ENCODE measurements at regions not wholly inside any gene's neighbourhood (a gene's known extent, or its start where the extent isn't known, plus 50 kb on each side); places are given as distances from the start of the nearest gene placed in this dataset.

DNA sequence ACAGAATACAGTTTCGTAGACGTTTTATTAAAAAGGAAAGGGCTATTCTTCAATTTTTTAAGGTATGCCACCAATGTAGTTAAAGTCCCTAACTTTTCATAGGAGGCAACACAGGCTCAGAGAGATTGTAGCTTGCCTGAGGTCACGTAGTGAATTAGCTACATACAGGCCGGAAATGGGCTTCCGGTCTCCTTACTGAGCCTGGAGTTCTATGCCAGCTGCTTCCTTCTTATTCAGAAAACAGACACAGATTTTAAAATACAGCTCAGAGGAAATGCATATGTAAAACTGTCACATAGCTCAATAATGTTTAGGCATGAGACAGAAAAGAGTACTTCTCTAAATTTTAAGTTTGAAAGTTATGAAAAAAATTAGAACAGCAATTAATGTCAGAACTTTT lies 85.4 kb upstream of the TUBA3C start:
- WGBS, 4 donors, result 62 to 70% (median 66%) methylated on average over 5 of the region's 5 CpGs
- no peaks in the 10 kb centered on the region for H3K4me1 ChIP-seq
- H3K9me3 ChIP-seq, result no peaks in the 10 kb centered on the region
- H3K27ac ChIP-seq, result no peak overlapping the region
- TF ChIP-seq, protein P1, sequence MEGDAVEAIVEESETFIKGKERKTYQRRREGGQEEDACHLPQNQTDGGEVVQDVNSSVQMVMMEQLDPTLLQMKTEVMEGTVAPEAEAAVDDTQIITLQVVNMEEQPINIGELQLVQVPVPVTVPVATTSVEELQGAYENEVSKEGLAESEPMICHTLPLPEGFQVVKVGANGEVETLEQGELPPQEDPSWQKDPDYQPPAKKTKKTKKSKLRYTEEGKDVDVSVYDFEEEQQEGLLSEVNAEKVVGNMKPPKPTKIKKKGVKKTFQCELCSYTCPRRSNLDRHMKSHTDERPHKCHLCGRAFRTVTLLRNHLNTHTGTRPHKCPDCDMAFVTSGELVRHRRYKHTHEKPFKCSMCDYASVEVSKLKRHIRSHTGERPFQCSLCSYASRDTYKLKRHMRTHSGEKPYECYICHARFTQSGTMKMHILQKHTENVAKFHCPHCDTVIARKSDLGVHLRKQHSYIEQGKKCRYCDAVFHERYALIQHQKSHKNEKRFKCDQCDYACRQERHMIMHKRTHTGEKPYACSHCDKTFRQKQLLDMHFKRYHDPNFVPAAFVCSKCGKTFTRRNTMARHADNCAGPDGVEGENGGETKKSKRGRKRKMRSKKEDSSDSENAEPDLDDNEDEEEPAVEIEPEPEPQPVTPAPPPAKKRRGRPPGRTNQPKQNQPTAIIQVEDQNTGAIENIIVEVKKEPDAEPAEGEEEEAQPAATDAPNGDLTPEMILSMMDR (IDR thresholded peaks at IDR 0.05), result no peak
- TF ChIP-seq POLR2A (IDR thresholded peaks at IDR 0.05), result no peak
- H3K36me3 ChIP-seq, result no peaks in the 10 kb centered on the region
- ATAC-seq (no peak), DNase-seq (no peak)
- peaks cover 0 to 11% (median 0%) of the 10 kb centered on the region in 9 donors for H3K27me3 ChIP-seq
- no peak overlapping the region for H3K4me3 ChIP-seq
- intact Hi-C loops (cut with DNase I), result no loop called here

DNA sequence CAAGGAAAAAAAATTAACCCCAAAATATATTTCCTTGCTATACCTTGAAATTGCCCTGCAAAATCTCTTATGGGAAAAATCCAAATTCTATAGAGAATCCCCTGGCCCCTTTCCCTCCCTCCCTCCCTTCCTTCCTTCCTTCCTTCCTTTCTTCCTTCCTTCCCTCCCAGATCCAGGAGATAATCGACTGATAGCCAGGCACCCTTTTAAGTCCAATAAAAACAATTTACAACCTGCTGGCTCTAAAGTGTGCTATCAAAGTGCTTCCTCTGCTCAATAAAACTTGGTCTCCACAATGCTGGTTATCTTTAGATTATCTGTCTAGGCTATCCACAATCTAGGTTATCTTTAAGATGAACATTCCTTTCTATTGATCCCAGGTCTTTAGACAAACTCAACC lies 83.1 kb upstream of the TUBA3C start:
- Histone ChIP-seq H3K27ac (no peak overlapping the region), H3K4me1 (no peaks in the 10 kb centered on the region), H3K9me3 (no peaks in the 10 kb centered on the region), H3K36me3 (no peaks in the 10 kb centered on the region), H3K27me3 (peaks cover 0 to 11% (median 0%) of the 10 kb centered on the region in 9 donors), H3K4me3 (no peak overlapping the region)
- TF ChIP-seq POLR2A (IDR thresholded peaks at IDR 0.05), result no peak
- TF ChIP-seq, protein P1 (IDR thresholded peaks at IDR 0.05), result no peak
- DNase-seq, result no peak
- intact Hi-C loops (cut with DNase I), result no loop called here
- ATAC-seq, result no peak
- 13 to 48% (median 31%) methylated on average over 1 of the region's 1 CpG for WGBS, 4 donors

DNA sequence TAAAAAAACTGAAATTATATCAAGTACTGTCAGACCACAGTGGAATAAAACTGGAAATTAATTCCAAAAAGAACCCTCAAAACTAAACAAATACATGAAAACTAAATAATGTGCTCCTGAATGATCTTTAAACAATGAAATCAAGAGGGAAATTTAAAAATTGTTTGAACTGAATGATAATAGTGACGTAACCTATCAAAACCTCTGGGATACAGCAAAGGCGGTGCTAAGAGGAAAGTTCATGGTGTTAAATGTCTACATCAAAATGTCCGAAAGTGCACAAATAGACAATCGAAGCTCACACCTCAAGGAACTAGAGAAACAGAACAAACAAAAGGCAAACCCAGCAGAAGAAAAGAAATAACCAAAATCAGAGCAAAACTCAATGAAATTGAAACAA lies 70.8 kb upstream of the TUBA3C start:
- intact Hi-C loops (cut with DNase I), result no loop called here
- Histone ChIP-seq H3K4me3 (no peak overlapping the region), H3K27ac (no peak overlapping the region), H3K27me3 (no peaks in the 10 kb centered on the region), H3K36me3 (no peaks in the 10 kb centered on the region), H3K9me3 (peaks cover 0 to 17% (median 0%) of the 10 kb centered on the region in 12 donors), H3K4me1 (no peaks in the 10 kb centered on the region)
- DNase-seq (no peak), ATAC-seq (no peak)
- 65 to 71% (median 70%) methylated on average over 4 of the region's 4 CpGs for WGBS, 4 donors
- TF ChIP-seq POLR2A (IDR thresholded peaks at IDR 0.05), result no peak
- TF ChIP-seq, protein P1 (IDR thresholded peaks at IDR 0.05), result no peak

DNA sequence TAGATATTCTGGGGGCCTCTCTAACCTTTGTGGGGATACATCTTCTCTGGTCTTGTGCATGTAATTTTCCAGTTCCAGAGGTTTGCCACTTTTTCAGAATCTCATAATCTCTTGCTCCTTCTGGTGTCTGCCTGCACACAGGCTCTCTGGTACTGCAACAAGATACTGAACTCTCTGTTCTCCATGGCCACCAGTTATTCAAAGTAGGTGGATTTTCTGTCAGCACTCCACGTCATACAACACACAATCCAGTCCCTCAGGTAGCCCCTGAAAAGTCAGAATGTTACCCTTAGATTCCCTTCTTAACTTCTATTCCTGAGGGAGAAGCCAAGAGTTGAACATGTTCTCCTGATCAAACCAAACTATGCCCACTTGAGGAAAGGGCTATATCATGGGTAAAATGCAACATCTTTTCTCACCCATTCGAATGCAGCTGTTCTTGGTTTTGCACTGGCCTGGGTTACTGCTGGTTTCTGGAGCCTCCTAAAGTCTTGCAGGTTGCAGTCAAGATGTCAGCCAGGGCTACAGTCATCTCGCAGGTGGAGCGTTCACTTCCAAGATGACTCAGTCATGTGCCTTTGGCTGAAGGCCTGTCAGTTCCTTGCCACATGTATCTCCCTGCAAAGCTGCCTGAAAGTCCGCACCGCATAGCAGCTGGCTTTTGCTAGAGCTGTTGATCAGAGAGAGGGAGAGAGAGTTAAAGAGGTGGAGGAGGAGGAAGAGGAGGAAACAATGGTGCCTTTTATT lies 57.7 kb upstream of the TUBA3C start:
- Histone ChIP-seq H3K36me3 (no peaks in the 10 kb centered on the region), H3K27me3 (no peaks in the 10 kb centered on the region), H3K4me1 (no peaks in the 10 kb centered on the region), H3K27ac (no peak overlapping the region), H3K9me3 (no peaks in the 10 kb centered on the region), H3K4me3 (no peak overlapping the region)
- intact Hi-C loops (cut with DNase I), result no loop called here
- TF ChIP-seq, protein P1 (IDR thresholded peaks at IDR 0.05), result no peak
- TF ChIP-seq POLR2A (IDR thresholded peaks at IDR 0.05), result no peak
- DNase-seq, result no peak
- WGBS, 4 donors, result 52 to 60% (median 58%) methylated on average over 6 of the region's 6 CpGs
- no peak for ATAC-seq
